ENCODE measurements at regions not wholly inside any gene's neighbourhood (a gene's known extent, or its start where the extent isn't known, plus 50 kb on each side); places are given as distances from the start of the nearest gene placed in this dataset.

DNA sequence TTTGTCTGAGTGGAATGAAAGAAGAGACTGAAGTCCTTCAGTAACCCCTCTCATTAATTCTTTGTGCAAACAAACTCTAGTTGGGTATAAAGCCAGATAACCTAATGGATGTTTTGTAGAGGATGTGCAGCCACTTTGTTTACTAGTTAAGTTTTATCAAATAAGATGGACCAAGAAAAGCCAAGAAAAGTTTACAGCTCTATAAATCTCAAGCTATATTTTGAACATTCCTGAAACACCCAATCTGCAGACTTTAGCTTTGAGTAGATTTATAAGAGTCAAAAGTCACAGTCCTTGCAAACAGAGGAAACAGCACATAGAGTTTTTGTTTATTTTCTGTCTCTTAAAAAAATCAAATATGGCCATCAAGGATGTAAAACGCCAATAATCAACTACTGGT, 452.9 kb downstream of the SPRY1 start:
- no peak for DNase-seq

GRCh38 chr4:123851521-123851920, 454.9 kb downstream of the SPRY1 start:
- DNase-seq: no peak

- no peak for DNase-seq
Observed at GRCh38 chr4:123853651-123854050, 457.1 kb downstream of the SPRY1 start.

GRCh38 chr4:123856689-123857545, 460.3 kb downstream of the SPRY1 start:
- no peak for DNase-seq

DNA sequence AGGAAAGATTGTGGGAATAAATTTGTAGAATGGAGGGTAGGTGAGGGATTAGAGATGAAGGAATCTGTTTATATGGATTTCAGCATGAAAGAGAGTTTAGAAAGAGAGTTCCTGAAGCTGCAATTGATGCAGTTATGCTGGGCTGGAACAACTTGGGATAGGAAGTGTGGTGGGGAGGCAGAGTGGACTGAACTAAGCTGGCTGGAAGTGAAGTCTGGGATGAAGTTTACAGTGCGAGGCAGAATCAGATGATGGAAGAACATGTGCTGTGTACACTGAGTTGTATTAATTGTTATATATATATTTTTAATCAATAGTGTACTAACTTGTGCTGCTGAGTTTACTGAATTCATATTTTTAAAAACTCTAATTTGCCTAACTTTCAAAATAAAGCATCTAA, 461.9 kb downstream of the SPRY1 start:
- DNase-seq: no peak

GRCh38 chr4:123862812-123863211, 466.2 kb downstream of the SPRY1 start:
- DNase-seq: no peak

- DNase-seq: no peak
Observed at GRCh38 chr4:123866796-123867195, 470.2 kb downstream of the SPRY1 start.

DNA sequence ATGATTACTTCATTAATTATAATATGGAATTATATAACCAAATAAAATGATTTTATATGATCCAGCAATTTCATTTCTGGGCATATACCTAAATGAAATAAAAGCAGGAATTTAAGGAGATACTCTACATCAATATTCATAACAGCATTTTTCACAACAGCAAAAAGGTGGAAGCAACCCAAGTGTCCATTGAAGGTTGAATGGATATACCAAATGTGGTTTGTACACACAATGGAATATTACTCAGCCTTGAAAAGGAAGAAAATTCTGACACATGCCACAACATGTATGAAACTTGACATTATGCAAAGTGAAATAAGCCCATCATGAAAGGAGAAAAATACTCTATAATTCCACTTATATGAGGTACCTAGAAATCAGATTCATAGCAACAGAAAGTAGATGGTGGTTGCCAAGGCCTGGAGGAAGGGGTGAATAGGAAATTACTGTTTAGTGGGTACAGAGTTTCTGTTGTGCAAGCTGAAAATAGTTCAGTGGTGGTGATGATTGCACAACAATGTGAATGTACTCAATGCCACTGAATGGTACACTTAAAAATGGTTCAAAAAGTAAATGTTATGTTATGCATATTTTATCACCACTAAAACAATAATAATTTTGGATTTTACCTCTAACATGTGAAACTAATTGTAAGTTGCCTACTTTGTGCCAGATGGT, 471.5 kb downstream of the SPRY1 start:
- no peak for DNase-seq

GRCh38 chr4:123869286-123870215, 473.0 kb downstream of the SPRY1 start:
- DNase-seq: no peak

DNA sequence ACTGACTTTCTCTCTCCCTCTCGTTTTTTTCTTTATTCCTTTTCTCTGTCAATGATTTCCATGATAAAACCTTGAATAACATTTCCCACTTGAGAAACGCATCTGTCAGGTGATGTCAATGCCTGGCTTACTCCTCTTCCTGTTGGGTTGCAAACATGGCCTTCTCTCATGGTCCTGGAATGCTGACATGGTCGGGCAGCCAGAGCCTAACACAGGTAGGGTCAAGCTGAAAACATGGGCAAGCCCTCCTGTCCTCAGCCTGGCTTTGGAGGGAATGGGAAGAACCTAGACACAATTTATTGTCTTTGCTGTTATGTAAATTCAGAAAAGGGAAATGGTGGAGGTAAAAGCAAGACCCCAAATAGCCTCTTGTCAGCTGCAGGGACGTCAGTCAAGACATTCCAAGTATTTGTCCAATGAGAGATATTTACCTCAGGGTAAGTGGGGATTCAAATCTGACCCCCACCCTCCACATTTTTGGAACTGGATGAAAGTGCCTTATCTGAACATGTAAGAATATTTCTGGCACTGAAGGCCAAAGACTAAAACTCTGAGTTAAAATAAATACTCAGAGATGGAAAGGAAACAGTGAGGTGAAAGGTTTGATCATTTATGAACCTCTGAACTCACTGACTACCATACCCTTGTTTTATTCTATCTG, 473.8 kb downstream of the SPRY1 start:
- DNase-seq: no peak

DNA sequence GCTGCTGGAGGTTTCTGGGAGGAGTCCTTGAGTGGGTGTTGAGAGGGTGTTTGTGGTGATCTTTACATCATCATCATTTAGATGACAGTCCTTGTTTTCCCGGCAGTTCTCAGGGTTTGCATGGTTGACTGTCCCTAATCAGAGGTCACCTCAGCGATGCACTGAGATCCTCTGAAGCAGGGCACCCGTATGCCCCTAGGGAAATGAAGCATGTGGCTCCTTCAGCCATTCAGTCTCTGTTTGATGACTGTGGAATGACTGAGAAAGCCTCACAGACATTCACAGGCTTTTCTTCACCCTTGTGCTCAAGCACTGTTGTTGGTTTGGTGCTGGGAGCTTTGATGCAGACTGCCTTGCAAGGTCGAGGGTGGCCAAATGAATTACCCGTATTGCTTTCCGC, 474.7 kb downstream of the SPRY1 start:
- DNase-seq: no peak

DNA sequence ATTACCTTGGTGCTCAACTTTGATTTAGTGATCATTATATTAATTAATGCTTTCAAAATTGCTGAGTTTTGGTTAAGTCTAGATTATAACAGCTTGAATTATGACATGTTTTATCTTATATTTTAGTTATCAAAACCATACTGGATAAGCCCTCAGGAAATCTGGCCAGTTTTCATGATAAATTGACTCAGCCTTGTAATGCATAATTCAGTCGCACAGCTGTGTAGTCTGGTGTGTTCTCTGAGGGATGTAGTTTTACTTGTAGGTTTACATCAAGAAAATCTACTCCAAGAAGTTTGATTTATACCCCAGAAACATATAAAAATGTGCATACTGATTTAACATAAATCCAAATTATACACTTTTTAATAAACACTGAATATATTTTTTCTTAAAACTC, 477.5 kb downstream of the SPRY1 start:
- no peak for DNase-seq

GRCh38 chr4:123876143-123876542, 479.5 kb downstream of the SPRY1 start:
- DNase-seq: no peak

- DNase-seq: no peak
Observed at GRCh38 chr4:123876671-123877101, 480.1 kb downstream of the SPRY1 start.

GRCh38 chr4:123877551-123877950, 481.0 kb downstream of the SPRY1 start:
- DNase-seq: no peak

GRCh38 chr4:123878976-123879375, 482.4 kb downstream of the SPRY1 start:
- no peak for DNase-seq

GRCh38 chr4:123880631-123881030, 484.0 kb downstream of the SPRY1 start:
- DNase-seq: no peak

DNA sequence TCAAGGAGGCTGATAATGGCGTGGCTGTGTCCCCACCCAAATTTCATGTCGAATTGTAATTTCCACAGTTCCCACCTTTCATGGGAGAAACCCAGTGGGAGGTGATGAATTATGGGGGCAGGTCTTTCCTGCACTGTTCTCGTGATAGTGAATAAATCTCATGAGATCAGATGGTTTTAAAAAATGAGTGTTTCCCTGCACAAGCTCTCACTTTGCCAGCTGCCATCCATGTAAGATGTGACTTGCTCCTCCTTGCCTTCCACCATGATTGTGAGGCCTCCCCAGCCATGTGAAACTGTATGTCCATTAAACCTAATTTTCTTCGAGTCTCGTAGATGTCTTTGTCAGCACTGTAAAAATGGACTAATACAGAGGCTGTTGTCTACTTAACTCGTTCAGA, 488.3 kb downstream of the SPRY1 start:
- no peak for DNase-seq

GRCh38 chr4:123889507-123889906, 492.9 kb downstream of the SPRY1 start:
- no peak for DNase-seq

DNA sequence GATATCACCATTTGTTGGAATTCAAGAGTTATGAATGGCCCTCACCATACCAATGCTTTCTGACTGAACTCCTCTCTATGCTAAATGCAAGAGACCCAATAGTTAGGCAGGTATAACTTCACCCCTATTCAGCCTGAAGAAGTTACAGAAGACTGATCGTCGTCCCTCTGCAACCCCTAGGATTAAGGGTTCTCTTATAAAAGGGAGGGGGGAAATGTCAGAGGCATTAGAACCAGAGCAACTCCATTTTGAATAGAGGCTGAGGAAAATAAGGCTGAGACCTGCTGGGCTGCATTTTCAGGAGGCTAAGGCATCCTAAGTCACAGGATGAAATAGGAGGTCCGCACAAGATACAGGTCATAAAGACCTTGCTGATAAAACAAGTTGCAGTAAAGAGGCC, 494.3 kb downstream of the SPRY1 start:
- DNase-seq: no peak

- no peak for DNase-seq
Observed at GRCh38 chr4:123891881-123892280, 495.3 kb downstream of the SPRY1 start.

DNA sequence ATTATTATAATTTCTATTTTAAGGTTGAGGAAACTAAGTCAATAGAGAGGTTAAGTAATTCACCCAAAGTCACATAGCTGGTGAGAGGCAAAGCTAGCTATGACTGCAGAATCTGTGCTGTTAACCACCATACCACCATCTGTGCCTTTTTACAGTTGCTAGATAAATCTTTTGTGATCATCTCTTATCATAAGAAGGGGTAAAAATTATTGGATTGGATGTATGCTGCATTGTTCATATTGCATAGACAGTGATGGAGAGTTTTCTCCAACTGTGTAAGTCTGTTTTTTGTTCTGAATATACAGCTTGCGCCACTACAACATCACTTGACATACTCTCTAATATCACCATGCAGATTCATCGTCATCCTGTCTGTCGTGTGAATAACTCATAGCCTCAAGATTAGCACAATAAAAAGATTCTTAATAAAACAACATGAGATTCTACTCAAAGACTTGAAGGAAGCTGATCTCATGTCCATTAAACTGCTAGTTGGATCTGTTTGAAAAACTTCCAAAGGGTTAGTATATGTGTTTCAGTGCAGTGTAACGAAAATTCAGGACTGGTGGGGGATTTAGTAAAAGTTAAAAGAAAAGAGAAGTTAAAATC, 495.9 kb downstream of the SPRY1 start:
- DNase-seq: no peak
